Stimulated activated CD8-positive, alpha-beta memory T cell treated with anti-CD3 and anti-CD28 coated beads, Interleukin-4, amount 100 ng/mL, for 1 hour (primary cell): ENCODE measurements at regions not wholly inside any gene's neighbourhood (a gene's known extent, or its start where the extent isn't known, plus 50 kb on each side); places are given as distances from the start of the nearest gene placed in this dataset.

Experiments
- DNase-seq, 2 donors: peaks; one replicate each; pipeline ENCODE4 v3.0.0-alpha.2; 2020; ENCODE audit warnings: low read depth in 2 of 2, low spot score in 1 of 2

DNA sequence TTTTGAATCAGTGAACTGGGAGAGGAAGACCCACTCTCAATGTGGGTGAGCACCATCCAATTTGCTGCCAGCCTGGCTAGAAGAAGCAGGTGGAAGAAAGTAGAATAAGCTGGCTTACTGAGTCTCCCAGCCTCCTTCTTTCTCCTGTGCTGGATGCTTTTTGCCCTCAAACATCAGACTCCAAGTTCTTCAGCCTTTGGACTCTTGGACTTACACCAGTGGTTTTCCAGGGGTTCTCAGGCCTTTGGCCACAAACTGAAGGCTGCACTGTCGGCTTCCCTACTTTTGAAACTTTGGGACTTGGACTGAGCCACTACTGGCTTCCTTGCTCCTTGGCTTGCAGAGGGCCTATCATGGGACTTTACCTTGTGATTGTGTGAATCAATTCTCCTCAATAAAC is 804.2 kb upstream of the SLITRK1 start:
- no peak for DNase-seq

DNA sequence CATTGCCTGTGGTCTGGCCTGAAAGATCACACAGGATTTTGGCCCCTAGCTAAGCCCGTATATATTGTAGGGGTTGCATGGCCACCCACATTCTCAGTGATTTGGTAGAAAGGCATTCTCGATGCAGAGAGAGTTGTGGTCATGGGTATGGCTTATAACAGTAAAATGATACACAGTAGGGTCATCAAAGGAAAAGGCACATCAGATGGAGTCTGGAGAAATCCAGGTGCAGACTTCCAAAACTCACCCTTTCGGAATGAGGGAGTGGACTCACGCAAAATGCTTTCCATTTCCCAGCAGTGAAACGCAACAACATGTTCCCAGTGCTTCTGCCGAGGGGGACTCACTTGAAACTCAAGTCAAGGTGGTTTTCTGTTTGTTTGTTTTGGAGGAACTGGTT is 802.5 kb upstream of the SLITRK1 start:
- no peak for DNase-seq

DNA sequence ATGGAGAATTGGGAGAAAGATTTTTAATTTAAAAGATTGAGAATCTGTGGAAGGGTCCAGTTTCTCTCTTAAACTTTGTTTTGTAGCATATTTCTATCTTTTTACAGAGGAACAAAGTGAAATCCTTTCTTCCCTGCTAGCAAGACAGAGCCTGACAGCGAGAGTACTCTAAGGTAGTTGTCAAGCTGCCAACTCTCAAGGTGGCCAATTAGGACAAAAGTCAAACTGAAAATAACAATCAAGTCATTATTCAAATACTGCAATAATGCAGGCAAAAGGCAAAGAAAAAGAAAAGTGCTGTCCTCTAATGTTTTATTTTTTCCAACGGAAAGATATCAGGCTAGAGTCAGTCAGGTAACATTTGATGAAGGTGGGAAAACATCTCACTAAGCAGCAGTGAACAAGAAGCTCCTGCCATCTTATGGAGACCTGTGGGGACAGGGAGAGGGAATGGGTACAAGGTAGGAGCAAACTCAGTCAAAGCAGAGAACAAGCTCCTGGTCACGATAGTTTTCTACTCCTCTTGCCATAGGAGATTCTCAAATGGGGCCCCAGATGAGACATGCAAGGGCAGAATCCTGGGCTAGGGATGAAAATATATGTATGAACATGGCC is 801.9 kb upstream of the SLITRK1 start:
- DNase-seq: no peak

DNA sequence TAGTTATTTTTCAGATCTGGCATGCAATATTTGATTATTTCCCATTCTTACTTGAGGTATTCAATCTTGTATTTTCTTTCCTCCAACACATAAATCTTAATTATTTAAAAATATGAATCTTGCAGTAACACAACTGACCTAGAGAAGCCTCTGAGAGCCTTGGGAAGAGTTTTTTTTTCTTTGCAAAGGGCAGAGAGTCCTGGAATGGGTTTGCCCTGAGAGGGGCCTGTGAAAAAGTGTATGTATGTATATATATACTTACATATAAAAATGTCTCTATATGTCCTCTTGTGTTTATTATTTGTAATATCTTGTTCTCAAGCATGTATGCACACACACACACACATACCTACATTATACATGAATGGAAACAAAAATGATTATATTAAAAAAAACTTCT is 801.2 kb upstream of the SLITRK1 start:
- no peak for DNase-seq

DNA sequence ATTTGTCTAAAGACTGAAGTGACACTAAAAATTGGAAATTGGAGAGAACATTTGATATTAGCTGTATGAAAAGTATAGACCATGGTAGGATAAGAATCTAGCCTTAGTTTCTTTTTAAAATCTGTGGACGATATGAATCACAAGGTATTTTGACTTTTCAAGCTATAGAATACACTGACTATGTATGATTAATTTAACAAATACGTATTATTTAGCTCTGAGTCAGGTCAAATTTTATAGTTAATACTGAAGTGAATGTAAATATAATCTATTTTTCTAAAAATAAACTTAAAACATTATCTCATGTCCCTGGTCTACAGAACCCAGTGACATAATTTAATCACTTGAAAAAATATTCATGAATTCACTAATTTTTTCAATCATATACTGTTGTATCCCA is 795.6 kb upstream of the SLITRK1 start:
- no peak for DNase-seq

DNA sequence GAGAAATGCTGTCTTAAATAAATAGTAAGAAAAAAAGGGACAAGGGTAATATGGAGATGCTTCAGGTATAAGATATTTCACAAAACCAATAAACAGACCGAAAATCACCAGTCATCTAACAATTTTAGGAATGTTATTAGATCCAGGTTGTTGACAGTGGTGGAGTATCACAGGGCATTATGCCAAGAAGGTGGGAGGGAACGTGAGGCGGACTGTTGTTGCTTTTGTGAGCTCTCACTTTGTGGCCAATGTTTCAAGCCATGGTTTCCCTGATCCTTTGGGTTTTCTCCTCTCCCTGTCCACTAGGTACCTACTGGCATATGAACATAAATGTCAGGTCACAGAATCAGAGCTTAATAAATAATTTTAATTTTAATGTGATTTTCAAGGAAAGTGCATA is 790.3 kb upstream of the SLITRK1 start:
- no peak for DNase-seq

DNA sequence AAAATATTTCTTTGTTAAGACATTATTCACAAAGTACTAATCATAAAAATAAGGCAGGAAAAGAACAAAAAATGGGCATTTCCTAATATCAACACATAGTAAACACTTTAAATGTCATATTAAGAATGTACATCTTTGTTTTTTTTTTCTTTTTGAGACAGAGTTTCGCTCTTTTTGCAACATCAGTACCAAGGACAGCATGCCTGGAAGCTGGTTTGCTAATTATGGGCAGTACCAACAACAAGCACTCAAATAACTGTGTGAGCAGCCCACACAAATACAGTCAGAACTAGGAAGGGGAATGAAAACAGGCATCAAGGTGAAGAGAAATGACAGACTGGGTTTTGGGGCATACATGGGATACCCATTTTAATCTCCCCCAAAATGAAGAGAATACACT is 788.0 kb upstream of the SLITRK1 start:
- DNase-seq: no peak

DNA sequence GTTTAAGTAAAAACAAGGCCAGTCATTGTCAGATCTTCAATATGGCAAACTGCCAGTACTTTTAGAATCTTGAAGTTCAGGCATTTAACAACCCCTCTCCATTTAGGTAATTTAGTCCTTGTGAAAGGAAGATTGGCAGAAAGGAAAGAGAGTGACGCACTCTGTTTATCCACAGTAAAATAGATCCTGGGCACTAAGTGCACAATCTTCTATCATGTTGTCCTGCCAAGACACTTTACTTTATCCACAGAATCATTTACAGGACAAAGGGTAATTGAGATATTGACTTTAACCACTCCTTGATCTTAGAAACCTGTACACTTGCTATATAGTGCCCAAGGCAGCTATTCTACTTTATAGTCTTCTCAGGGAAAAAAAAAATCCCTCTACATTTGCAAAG is 786.4 kb upstream of the SLITRK1 start:
- DNase-seq: no peak

DNA sequence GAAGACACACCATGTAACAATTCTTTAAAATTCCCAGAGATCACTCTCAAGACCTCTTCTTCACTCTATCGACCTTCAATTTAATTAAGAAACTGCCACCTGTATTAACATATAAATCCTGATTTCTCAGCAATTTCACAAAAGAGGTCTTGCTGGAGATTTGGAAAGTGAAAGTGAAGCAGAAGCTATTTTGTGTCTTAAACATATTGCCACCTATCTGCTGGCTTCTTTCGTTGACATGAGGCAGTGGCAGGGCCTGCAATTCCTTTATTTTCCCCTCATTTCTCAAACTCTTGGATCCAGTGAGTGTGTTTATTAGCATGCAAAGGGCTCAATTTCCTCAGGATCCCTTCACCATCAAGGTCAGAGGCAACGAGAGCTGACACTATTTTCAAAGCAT is 780.2 kb upstream of the SLITRK1 start:
- no peak for DNase-seq

DNA sequence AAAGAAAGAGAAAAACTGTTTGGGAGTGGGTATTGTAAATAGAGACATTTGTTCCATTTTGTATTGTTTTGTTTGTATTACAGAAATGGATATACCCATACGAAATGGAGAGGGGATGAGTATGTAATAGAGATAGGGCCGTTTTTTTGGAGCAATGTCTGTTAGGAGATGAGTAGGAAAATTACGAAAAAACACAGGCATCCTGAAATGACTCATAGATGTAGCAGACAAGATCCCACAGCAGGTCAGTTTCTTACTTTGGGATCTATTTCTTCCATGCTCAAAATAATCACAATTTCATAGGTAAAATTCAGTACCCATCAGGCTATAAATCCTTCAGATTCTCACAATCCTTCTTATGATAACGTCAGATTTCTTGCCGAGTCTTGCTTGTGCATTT is 779.4 kb upstream of the SLITRK1 start:
- no peak for DNase-seq

DNA sequence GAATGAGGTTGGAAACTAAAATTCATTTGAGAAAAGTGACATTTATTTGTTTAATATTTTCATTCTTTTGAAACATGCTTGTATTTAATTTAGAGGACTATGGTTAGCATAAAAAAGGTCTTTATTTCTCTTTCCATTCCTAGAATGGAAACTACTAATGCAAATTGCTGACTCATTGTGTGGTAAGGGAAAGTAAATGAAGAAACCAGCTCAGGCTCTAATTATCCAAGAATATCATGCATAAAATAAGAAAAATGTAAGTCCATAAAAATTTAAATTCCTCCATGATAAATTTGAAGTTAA is 777.0 kb upstream of the SLITRK1 start:
- DNase-seq: no peak

DNA sequence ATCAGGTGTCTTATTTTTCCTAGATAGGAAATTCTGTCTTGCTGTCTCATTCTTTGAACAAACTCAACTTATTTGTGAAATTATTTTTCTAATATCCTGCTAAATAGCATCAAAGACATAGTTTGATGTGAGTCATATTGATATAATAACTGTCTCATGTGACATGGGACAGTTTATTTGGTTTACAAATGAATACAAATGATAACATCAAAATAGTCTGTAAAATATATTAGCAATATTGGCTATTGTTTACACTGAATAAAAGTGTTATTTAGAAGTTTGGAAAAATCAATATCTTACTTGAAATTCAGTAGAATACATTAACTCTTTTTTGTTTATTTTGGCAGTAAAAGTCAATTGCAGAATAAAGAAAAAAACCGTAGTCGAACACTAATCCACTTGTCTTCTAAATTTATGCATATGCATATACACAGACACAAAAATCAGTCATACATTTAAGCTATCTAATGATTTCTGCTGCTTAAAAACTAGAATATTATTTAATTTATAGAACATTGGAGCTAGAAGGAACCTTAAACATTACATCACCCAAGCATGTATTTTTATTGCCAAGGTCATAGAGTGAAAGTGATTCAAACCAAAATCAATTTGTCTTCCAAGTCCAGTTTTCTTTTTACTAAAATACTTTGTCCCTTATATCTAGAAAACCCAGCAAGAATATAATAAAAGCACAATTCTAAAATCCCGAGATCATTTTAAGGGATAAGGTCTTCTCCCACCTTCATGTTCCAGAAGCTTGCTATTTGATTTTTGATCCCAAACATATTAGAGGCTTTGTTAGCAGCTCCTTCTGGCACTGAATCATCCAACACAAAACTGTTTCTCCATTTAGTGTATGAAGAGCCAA is 776.5 kb upstream of the SLITRK1 start:
- no peak for DNase-seq

DNA sequence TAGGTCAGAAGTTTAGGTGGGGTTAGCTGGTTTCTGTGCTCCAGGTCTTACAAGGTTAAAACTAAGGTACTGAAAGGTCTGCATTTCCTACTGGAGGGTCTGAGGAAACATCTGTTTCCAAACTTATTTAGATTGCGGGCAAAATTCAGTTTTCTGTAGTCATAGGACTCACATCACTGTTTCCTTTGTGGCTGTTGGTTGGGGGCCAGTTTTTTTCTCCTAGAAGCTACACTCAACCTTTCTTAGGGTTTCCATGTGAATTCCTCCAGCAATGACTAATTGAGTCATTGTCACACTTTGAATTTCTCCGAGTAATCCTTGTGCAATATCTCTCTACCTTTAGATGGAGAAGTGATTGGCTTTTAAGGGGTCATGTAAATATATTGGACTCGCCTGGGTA is 773.4 kb upstream of the SLITRK1 start:
- DNase-seq: no peak

DNA sequence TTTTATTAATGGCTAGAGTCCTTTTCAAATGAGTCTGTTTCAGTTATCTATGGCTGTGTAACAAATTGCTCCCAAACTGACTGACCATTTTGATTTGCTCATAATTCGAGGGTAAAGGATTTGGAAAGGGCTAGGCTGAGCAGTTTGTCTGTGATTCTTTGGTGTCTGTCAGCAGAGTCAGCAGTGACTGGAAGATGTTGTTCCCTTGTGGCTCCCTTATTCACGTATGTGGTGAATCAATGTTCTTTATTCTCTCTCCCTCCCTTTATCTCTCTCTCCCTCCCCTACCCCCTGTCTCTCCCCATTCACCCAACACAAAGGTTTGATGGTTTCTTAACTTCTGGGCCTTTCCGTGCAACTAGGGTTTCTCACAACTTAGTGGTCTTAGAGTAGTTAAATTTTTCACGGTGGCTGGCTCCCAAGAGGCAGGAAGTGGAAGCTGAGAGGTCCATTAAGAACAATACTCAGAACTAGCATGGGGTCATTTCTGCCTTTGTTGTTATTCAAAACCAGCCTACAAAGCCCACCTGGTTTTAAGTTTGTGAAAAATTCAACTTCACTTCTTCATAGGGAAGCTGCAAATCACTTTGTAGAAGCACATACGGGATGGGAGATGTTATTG is 772.5 kb upstream of the SLITRK1 start:
- no peak for DNase-seq

DNA sequence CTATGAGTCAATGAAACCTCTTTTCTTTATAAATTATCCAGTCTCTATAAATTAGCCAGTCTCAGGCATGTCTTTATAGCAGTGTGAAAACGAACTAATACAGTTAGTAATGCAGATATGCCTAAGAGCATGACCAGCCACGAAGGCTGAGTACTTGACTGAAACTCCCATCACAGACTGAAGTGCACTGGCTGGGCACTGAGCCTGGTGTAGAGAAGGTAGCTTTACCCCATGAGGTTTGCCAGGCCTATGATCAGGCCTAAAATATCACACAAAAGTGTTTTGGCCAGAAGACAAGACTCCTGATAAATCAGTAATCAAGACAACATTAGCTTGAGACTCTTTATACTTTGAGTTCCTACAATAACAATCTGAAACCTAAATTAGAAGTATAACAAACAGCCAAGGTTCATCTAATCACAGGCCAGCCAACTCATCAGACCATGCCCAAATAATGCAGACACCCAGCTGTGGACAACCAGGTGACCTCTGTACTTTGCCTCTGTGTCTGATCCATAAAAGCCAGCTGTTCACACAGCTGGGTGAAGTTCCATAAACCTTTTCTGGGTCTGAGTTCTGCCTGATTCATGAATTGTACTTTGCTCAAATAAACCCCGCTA is 771.8 kb upstream of the SLITRK1 start:
- no peak for DNase-seq

DNA sequence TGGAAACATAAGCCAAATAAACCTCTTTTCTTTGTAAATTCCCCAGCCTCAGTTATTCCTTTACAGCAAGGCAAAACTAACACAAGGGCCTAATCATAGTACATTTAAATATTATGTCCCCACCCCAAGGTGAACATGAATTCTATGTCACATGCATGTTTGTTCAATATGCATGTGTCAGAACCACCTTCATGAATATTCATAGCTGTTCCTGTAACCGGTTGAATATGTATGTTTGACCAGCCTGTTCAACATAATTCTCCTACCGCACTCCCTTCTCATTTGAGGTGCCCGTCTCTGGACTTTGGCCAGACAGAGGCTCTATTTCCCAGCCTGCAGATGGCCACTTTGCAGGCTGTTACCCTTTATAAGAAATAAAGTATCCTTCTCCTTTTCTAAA is 769.4 kb upstream of the SLITRK1 start:
- no peak for DNase-seq

DNA sequence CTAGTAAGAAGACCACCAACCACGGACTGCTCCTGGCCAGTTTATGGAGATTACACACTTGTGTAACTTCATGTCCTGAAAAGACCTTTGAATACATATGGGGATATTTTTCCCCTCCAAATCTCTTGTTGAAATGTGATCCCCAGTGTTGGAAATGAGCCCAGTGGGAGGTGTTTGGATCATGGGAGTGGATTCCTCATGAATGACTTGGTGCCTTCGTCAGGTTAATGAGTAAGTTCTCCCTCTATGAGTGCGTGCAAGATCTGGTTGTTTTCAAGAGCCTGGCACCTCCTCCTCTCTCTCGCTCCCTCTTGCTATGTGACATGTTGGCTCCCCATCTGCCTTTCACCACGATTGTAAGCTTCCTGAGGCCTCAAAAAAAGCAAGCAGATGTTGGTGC is 769.0 kb upstream of the SLITRK1 start:
- DNase-seq: no peak

DNA sequence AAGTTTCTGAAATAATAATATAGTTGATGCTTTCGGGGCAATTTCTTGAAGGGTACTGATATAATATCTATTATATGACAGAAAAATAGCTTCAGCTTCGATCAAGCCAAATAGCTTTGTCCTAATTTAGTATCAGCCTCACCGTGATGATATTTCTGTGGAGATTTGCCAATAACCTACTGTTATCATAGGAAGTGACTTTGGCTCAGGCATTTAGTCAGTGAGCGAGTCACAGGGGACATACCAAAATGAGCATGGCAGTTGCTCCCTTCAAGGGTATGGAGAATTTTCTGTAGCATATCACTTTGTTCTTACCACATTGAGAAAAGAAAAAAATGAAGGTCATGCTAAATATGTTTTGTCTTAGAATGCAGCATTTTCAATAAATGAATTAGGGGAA is 767.6 kb upstream of the SLITRK1 start:
- DNase-seq: no peak

DNA sequence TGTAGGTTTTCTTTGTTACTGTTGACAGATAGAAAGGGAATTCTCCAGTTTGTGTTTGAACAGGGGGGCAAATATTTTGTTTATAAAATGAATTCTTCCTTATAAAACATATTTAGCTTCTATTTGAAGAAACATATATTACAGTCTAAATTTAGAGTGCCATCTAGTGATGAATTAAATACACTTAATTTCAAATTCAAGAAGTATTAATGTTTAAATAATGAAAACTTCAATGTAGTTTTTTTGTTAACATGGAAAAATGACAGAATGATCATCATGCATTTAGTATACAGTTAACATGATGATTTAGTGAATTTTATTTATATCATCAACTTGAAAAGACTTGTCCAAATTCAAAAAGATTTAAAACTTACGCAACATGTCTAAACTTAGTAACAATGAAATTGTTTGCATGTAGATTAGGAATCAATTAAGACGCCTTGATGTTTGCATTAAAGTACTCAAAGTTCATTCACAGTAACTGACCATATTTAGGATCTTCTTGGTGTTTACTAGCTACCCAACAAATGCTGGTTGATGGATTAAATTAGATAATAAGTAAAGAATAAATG is 765.9 kb upstream of the SLITRK1 start:
- DNase-seq: no peak

DNA sequence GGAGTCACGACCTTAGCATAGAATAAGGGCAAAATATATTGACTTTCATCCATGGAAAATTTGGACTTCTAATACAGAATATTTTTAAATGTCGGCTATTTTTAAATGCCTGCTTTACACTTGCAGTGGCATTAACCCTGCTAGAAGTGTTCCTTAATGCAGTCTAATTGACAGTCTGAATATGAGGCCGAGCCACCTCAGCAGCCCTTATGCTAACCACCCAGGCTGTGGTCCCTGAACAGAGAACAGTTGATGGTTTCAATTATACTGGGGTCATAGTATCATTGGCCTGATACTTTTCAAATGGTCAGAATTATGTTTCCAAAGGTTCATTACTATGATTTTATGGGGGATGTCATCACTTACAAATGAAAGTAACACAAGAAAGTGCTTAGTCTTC is 764.7 kb upstream of the SLITRK1 start:
- no peak for DNase-seq

DNA sequence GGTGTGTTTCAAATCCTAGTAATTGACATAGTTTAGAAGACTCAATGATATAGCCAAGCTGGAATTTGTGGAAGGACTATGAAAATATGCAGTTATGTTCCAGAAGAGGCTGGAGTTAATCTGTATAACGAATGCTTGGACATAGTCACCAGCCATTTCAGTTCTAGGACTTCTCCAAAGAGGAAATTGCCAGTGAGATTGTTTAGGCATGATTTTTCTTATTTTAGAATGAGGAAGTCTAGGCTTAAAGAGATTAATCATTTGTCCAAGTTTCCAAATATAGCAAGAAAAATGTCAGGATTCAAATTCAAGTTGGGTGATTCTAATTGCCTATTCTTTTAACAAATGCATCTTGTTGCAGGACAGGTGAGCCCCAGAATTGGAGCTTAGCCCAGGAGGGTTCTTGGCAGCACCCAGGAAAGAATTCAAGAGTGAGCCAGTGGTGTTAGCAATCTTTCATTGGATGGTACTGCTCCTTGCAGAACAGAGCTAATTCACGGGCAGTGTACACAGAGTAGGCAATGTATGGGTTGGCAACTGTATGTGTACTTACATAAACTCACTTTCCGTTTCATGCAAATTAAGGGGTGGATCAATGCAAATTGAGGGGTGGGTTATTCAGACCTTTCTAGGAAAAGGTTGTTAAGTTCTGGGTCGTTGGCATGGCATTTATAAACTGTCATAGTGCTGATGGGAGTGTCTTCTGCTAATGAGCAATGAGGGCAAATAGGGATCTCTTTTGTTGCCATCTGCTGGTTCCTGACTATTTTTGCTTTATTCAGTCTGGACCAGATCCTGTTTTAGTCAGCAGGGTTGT is 763.1 kb upstream of the SLITRK1 start:
- no peak for DNase-seq
